IPS-NIHi7 (cell line): ENCODE measurements at regions not wholly inside any gene's neighbourhood (a gene's known extent, or its start where the extent isn't known, plus 50 kb on each side); places are given as distances from the start of the nearest gene placed in this dataset.
"Not testable (repeated sequence)": the region's sequence is repeated elsewhere in the genome, so short reads cannot be mapped to it uniquely, and the experiment has no call there.

ENCODE experiments used
- DNase-seq: peaks from one replicate; pipeline ENCODE4 v3.0.0; 2012; ENCODE audit warnings: mixed read lengths; ENCODE audit errors: extremely low spot score

DNA sequence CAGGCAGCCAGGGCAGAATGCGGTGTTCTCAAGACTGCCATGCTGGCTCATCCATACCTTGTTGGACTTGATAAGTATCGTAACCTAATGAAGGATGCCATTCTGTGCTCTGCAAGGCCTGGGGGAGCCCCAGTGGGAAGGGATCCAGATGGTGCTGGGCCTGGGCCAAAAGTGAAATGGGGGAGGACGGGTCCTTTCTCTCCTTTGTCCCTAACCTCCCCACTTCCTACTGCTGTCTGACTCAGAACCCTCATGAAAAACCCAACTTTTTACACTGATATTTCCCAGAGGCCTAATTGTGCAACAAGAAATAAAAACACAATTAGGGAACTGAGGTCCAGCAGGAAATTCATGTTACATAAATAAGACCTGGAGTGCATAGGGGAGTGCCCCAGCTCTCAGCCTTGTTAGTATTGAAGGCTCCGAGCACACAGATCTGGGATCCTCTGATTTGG lies 193.7 kb upstream of the SVIL start:
- DNase-seq: no peak

GRCh38 chr10:29827512-29827911 lies 192.7 kb upstream of the SVIL start:
- no peak for DNase-seq

- no peak for DNase-seq
Observed at GRCh38 chr10:29826801-29827450, 192.2 kb upstream of the SVIL start.

- no peak for DNase-seq
Observed at GRCh38 chr10:29826221-29826620, 191.4 kb upstream of the SVIL start.

DNA sequence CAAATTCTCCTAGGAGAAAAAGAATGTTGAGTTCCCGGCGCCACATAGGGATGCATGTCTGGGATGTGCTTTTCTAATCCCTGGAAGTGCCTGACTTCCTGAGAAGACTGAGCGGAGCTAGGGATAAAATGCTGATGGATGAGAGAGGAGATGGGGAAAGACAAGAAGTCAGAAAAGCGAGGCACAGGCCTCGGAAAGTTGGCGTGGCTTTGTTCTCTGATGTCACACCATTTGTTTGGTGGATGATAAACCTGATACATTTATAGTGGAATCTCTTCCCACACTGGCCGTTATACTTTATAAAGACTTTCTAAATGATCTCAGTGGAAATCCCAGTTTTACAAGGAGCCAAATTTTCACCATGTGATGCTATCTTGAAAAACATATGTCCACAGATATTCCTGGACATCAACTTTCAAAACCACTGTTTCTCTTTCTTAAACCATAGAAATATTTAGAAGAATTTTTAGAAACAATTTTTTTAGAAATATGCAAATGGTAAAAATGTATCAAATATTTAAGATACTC lies 188.8 kb upstream of the SVIL start:
- peak; percentile 35 for DNase-seq

- DNase-seq: no peak
Observed at GRCh38 chr10:29820890-29821461, 186.2 kb upstream of the SVIL start.

DNA sequence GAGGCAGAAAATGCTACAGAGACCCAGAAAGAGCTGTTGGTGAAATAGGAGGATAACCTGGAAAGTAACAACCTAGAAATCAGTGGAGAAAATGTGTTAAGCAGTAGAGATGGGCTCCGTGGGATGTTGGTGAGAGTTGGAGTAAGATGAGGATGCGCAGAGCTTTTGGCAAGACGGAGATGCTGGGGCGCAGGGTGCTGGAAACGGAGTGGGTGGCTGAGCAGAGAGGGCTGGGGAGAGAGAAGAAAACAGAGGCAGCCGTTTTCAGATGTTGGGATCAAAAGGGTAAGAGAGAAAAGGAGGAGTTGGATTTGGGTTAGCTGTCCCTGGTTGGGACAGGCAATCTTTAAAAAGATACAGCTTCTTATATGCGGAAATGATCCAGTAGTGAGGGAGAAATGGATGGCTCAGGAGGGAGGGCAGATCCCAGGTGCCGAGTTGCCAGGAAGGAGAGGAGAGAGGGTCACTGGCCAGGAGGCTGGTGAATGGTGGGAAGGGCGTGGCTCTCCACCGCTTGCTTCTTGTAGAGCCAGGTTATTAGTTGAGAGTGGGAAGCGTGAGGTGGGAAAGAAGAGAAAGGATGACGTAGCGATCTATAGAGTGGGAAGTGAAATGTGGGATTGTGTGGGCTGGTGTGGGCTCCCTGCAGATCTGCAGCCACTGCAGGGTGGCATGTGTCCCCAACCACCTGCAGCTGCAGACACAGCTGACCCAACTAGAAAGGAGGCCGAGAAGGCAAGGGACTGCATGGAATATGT lies 182.2 kb upstream of the SVIL start:
- DNase-seq: no peak

DNA sequence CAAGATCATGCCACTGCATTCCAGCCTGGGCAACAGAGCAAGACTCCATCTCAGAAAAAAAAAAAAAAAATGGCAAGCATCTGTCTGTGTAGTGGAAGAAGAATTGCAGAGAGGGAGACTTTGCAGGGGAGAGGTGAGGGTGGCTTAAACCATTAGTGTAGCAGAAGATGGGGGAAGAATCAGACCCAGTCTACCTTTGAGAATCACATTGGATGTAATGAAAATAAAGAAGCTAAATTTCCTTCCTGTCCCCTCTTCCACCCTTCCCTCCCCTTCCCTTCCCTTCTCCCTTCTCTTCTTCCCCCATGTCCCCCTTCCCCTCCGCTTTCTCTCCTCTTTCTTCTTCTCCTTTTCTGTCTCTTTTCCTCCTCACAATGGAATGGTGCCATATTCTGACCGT lies 180.8 kb upstream of the SVIL start:
- no peak for DNase-seq

- DNase-seq: no peak
Observed at GRCh38 chr10:29811751-29812427, 177.1 kb upstream of the SVIL start.

DNA sequence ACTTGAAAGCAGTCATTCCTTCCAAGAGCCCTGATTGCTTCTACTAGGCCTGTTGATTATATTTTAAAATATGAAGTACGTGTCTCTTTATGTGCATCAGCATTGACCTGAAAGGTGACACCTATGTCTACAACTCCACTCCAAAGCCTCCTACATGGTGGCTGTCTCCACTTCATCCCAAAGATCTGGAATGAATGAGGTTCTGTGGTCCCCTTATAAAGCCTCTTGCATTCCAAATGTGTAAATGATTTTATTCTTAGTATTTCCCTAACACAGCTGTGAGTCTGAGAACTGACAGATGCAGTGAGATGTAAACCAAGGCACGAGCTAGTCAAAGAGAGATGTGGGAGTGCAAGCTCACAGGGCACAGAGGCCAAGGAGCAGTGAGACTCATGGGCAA lies 176.0 kb upstream of the SVIL start:
- no peak for DNase-seq

- DNase-seq: not testable (repeated sequence)
Observed at GRCh38 chr10:29810231-29810630, 175.5 kb upstream of the SVIL start.

GRCh38 chr10:29809383-29809782 lies 174.6 kb upstream of the SVIL start:
- no peak for DNase-seq

GRCh38 chr10:29807163-29807806 lies 172.5 kb upstream of the SVIL start:
- DNase-seq: no peak

DNA sequence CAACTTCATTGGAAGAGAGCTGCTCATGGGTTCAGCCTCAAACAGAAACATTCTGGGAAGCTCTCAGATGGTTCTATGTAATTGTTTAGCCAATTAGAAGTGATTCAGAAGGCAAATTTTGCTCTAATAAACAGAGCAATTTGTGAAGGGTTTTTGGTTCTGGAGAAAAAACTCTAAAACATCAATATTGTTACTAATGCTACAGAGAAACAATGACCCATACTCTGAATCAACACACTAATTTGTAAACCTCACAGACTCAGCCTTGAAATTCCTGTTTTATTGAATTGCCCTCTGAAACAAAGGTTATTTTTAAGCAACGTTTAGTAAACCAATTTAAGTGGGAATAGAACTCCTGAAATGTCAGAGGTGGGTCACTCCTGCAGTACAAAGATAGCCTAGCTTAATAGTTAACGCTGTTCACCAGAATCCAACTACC lies 171.6 kb upstream of the SVIL start:
- DNase-seq: no peak

GRCh38 chr10:29805134-29805723 lies 170.5 kb upstream of the SVIL start:
- no peak for DNase-seq

GRCh38 chr10:29804025-29804852 lies 169.5 kb upstream of the SVIL start:
- no peak for DNase-seq

- no peak for DNase-seq
Observed at GRCh38 chr10:29802171-29802570, 167.4 kb upstream of the SVIL start.

- DNase-seq: no peak
Observed at GRCh38 chr10:29798921-29799690, 164.3 kb upstream of the SVIL start.

- DNase-seq: no peak
Observed at GRCh38 chr10:29797616-29798015, 162.8 kb upstream of the SVIL start.

GRCh38 chr10:29795850-29796249 lies 161.1 kb upstream of the SVIL start:
- DNase-seq: no peak
